Stimulated activated memory B cell treated with anti-CD40 and anti-IgM and Interleukin-4, amounts not matched to agents 10 μg/mL and 1 μg/mL and 100 μg/mL, for 72 hours (primary cell): ENCODE measurements at regions not wholly inside any gene's neighbourhood (a gene's known extent, or its start where the extent isn't known, plus 50 kb on each side); places are given as distances from the start of the nearest gene placed in this dataset.

Source experiments
- ATAC-seq: fragments of 150-1000 bp; cut with Tn5 transposase; 2 replicates; pipeline ENCODE4 v1.10.0; 2021
- H3K27ac Mint-ChIP-seq: one replicate; pipeline ENCODE4 v1.8.0; 2022; ENCODE audit warnings: mild to moderate bottlenecking, mixed read lengths
- H3K27me3 Mint-ChIP-seq: one replicate; pipeline ENCODE4 v1.8.0; 2022; ENCODE audit warnings: mixed read lengths
- H3K36me3 Mint-ChIP-seq: one replicate; pipeline ENCODE4 v1.8.0; 2022; ENCODE audit warnings: mixed read lengths
- H3K4me1 Mint-ChIP-seq: one replicate; pipeline ENCODE4 v1.8.0; 2022; ENCODE audit warnings: mixed read lengths
- H3K4me3 Mint-ChIP-seq: one replicate; pipeline ENCODE4 v1.8.0; 2022; ENCODE audit warnings: mild to moderate bottlenecking, moderate library complexity, mixed read lengths
- H3K9me3 Mint-ChIP-seq: one replicate; pipeline ENCODE4 v1.8.0; 2022; ENCODE audit warnings: mixed read lengths

- H3K27ac Mint-ChIP-seq, result no peak overlapping the region
- H3K27me3 Mint-ChIP-seq, result no peaks in the 10 kb centered on the region
- ATAC-seq, result no peak
- no peaks in the 10 kb centered on the region for H3K4me1 Mint-ChIP-seq
- no peaks in the 10 kb centered on the region for H3K36me3 Mint-ChIP-seq
- no peak overlapping the region for H3K4me3 Mint-ChIP-seq
- H3K9me3 Mint-ChIP-seq, result peaks cover 4% of the 10 kb centered on the region
Observed at GRCh38 chr5:3025392-3025791, 273.9 kb upstream of the IRX2 start.

DNA sequence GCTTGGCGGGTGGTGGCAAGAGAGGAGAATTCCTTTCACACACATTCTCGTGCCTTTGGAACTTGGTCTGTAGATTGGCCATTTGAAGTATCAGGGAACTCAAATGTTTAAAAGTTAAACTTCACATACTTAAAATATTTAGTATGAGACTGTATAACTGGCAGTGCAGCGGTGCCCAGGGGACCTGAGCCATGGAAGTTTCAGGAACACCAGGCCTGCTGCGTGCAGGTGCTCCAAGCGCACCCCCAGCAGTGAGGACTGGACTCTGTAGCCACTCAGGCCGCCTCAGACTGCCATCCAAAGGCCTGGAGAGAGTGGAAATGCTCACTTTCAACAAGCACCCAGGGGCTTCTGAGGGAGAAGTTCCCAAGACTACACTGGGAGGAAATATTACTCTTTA is 273.5 kb upstream of the IRX2 start:
- H3K4me3 Mint-ChIP-seq, result no peak overlapping the region
- H3K4me1 Mint-ChIP-seq, result no peaks in the 10 kb centered on the region

DNA sequence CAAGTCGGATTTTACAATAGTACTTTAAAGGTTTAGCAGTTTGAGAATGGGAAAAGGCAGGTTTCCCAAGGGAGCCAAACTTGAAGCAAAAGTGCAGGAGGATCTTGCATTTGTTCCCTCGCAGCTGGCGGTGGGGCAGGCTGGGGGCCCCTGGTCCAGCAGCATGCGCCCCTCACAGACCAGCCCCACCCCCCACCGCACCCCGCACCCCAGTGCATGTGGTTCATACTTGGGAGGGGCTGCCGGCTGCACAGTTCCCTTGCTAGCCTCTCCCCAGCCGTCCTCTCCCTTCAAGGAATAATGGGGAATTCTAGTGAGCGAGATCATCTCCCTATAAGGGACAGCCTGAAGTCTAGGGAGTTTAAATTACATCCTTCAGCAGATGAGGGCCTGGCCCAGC is 273.1 kb upstream of the IRX2 start:
- ATAC-seq, result no peak
- H3K27ac Mint-ChIP-seq, result no peak overlapping the region
- peaks cover 4% of the 10 kb centered on the region for H3K9me3 Mint-ChIP-seq

More for the DNA sequence above, 273.5 kb upstream of the IRX2 start:
- Mint-ChIP-seq H3K27me3 (no peaks in the 10 kb centered on the region), H3K27ac (no peak overlapping the region), H3K9me3 (peaks cover 4% of the 10 kb centered on the region), H3K36me3 (no peaks in the 10 kb centered on the region)
- ATAC-seq, result no peak

GRCh38 chr5:3024126-3024525 is 272.6 kb upstream of the IRX2 start:
- H3K36me3 Mint-ChIP-seq, result no peaks in the 10 kb centered on the region
- H3K27me3 Mint-ChIP-seq, result no peaks in the 10 kb centered on the region
- no peak overlapping the region for H3K27ac Mint-ChIP-seq
- H3K9me3 Mint-ChIP-seq, result peaks cover 4% of the 10 kb centered on the region
- H3K4me3 Mint-ChIP-seq, result no peak overlapping the region
- no peak for ATAC-seq
- no peaks in the 10 kb centered on the region for H3K4me1 Mint-ChIP-seq

More for the DNA sequence above, 273.1 kb upstream of the IRX2 start:
- Mint-ChIP-seq H3K4me3 (no peak overlapping the region), H3K36me3 (no peaks in the 10 kb centered on the region), H3K4me1 (no peaks in the 10 kb centered on the region), H3K27me3 (no peaks in the 10 kb centered on the region)

GRCh38 chr5:3023656-3024055 is 272.2 kb upstream of the IRX2 start:
- no peak overlapping the region for H3K4me3 Mint-ChIP-seq
- H3K27me3 Mint-ChIP-seq, result no peaks in the 10 kb centered on the region
- H3K9me3 Mint-ChIP-seq, result peaks cover 4% of the 10 kb centered on the region
- H3K27ac Mint-ChIP-seq, result no peak overlapping the region
- no peak for ATAC-seq
- no peaks in the 10 kb centered on the region for H3K4me1 Mint-ChIP-seq
- H3K36me3 Mint-ChIP-seq, result no peaks in the 10 kb centered on the region

- peaks cover 4% of the 10 kb centered on the region for H3K9me3 Mint-ChIP-seq
- H3K36me3 Mint-ChIP-seq, result no peaks in the 10 kb centered on the region
- ATAC-seq, result no peak
- H3K27ac Mint-ChIP-seq, result no peak overlapping the region
- no peak overlapping the region for H3K4me3 Mint-ChIP-seq
- no peaks in the 10 kb centered on the region for H3K4me1 Mint-ChIP-seq
- no peaks in the 10 kb centered on the region for H3K27me3 Mint-ChIP-seq
Observed at GRCh38 chr5:3022665-3023064, 271.2 kb upstream of the IRX2 start.

DNA sequence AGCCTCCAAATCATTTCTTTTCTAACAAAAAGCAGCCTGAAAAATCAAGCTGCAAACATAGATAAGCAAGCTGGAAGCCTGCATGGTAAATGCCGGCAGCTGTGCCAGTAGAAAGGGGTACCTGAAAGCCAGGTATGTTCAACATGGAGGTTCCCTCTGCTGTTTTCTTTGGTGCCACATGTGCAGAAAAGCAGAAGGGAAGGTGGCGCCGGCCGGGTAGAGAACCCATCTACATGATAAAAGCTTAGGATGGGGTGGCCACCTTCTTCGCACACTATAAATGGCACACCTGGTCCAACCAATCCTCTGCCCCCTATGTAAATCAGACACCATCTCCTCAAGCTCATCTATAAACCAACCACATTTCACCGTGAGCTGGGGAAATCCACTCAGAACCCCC is 268.9 kb upstream of the IRX2 start:
- Mint-ChIP-seq H3K4me1 (no peaks in the 10 kb centered on the region), H3K4me3 (no peak overlapping the region), H3K27ac (no peak overlapping the region), H3K9me3 (peaks cover 4% of the 10 kb centered on the region), H3K27me3 (no peaks in the 10 kb centered on the region), H3K36me3 (no peaks in the 10 kb centered on the region)
- no peak for ATAC-seq

DNA sequence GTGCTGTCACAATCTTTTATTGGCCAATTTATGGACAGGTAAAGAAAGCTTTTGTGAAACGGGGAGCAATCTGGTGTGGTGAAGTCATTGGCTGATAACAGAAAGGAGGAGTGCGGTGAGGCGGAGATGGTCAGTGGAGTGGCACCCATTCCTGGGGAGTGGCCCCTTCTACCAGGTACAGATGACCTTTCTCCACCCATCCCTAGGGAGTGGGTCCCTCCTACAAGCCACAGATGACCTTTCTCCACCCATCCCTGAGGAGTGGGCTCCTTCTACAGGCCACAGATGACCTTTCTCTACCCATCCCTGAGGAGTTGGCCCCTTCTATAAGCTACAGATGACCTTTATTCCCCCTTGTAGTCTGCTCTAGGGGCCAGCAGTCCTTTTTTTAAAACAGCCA is 267.6 kb upstream of the IRX2 start:
- no peaks in the 10 kb centered on the region for H3K4me1 Mint-ChIP-seq
- peaks cover 4% of the 10 kb centered on the region for H3K9me3 Mint-ChIP-seq
- no peaks in the 10 kb centered on the region for H3K36me3 Mint-ChIP-seq
- H3K27me3 Mint-ChIP-seq, result no peaks in the 10 kb centered on the region
- H3K4me3 Mint-ChIP-seq, result no peak overlapping the region
- no peak overlapping the region for H3K27ac Mint-ChIP-seq
- ATAC-seq, result peak; percentile 50

DNA sequence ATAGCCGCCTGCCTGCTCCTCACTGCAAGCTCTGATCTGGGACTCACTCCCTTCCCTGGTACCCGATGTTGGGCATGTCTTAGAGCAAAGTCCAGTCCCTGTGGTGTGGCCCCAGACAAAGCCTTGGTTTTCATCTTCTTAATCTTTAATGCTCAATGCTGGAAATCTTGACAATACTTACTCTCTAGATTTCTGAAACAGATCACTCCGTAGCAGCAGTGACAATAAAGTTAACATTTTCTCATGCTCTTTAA is 260.2 kb upstream of the IRX2 start:
- Mint-ChIP-seq H3K4me3 (no peak overlapping the region), H3K27ac (no peak overlapping the region), H3K27me3 (no peaks in the 10 kb centered on the region), H3K36me3 (no peaks in the 10 kb centered on the region), H3K9me3 (no peaks in the 10 kb centered on the region), H3K4me1 (no peaks in the 10 kb centered on the region)
- ATAC-seq, result no peak

- H3K4me3 Mint-ChIP-seq, result no peak overlapping the region
- no peak for ATAC-seq
- no peaks in the 10 kb centered on the region for H3K36me3 Mint-ChIP-seq
- no peaks in the 10 kb centered on the region for H3K4me1 Mint-ChIP-seq
- no peak overlapping the region for H3K27ac Mint-ChIP-seq
- H3K27me3 Mint-ChIP-seq, result no peaks in the 10 kb centered on the region
- H3K9me3 Mint-ChIP-seq, result no peaks in the 10 kb centered on the region
Observed at GRCh38 chr5:3010953-3011763, 259.7 kb upstream of the IRX2 start.

- H3K36me3 Mint-ChIP-seq, result no peaks in the 10 kb centered on the region
- no peak overlapping the region for H3K4me3 Mint-ChIP-seq
- H3K27ac Mint-ChIP-seq, result no peak overlapping the region
- no peak for ATAC-seq
- H3K27me3 Mint-ChIP-seq, result no peaks in the 10 kb centered on the region
- no peaks in the 10 kb centered on the region for H3K4me1 Mint-ChIP-seq
- no peaks in the 10 kb centered on the region for H3K9me3 Mint-ChIP-seq
Observed at GRCh38 chr5:3010301-3010952, 258.9 kb upstream of the IRX2 start.

DNA sequence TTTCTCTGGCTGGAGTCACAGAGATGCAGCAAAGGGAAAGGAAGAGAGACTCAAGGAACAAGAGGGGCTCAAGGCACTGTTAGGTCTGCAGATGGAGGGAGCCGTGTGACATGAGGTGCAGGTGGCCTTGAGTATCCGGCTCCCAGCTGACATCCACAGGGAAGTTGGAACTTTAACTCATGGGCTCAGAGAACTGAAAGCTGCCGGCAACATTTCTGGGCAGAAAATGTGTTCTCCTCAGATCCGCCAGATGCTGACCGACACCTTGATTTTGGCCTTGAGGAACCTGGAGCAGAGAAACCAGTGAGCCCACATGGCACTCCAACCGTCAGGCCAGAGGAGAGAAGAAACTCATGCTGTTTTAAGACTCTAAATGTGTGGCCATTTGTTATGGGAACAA is 258.1 kb upstream of the IRX2 start:
- no peak for ATAC-seq
- H3K4me1 Mint-ChIP-seq, result no peaks in the 10 kb centered on the region
- no peaks in the 10 kb centered on the region for H3K36me3 Mint-ChIP-seq
- H3K27me3 Mint-ChIP-seq, result no peaks in the 10 kb centered on the region
- H3K27ac Mint-ChIP-seq, result no peak overlapping the region
- H3K4me3 Mint-ChIP-seq, result no peak overlapping the region
- H3K9me3 Mint-ChIP-seq, result no peaks in the 10 kb centered on the region

DNA sequence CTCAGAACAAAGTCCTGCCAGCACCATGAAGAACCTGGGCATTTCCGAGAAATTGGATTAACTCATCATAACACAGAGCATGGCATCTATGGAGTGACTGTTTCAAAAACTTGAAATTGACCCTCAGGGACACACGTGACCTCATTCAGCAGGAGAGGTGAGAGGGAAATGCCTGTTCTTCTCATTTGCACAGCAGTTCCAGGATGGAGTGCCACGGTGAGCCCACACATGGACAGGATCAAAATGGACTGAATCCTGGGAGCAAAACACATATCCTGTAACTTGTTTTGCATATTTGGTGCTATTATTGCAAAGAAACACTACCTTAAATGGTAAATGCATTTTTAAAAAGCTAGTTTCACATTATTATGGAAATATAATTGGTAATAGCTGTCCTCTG is 256.1 kb upstream of the IRX2 start:
- no peaks in the 10 kb centered on the region for H3K27me3 Mint-ChIP-seq
- no peaks in the 10 kb centered on the region for H3K36me3 Mint-ChIP-seq
- ATAC-seq, result no peak
- H3K4me3 Mint-ChIP-seq, result no peak overlapping the region
- no peaks in the 10 kb centered on the region for H3K9me3 Mint-ChIP-seq
- no peak overlapping the region for H3K27ac Mint-ChIP-seq
- no peaks in the 10 kb centered on the region for H3K4me1 Mint-ChIP-seq

DNA sequence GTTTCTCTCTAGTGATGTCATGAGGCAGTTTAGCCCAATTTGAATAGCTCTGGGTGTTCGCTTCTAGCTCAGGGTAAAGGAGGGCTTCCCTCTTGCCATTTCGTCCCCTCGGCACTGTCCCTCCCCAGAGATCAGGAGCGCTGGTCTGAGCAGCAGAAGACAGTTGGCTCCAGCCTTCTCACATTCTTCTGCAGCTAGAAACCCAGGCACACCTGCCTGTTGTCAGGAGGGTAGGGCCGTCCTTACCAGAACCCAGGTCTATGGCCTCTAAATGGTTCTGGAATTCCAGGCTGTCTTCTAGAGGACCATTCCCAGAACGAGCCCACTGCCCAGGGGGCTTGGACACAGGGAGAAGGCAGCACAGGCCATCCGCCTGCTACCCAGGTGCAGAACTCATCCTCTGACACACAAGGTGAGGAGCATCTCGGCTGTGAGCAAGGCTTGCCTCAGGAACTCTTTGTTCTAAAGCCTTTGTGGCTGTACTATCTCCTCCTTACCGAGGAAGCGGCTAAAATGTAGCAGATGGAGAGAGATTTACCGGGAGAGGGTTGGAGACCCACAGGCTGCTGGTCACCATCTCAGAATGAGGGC is 255.6 kb upstream of the IRX2 start:
- Mint-ChIP-seq H3K27ac (no peak overlapping the region), H3K27me3 (no peaks in the 10 kb centered on the region), H3K36me3 (no peaks in the 10 kb centered on the region), H3K9me3 (no peaks in the 10 kb centered on the region), H3K4me3 (no peak overlapping the region), H3K4me1 (no peaks in the 10 kb centered on the region)
- ATAC-seq, result no peak

- no peaks in the 10 kb centered on the region for H3K27me3 Mint-ChIP-seq
- H3K27ac Mint-ChIP-seq, result no peak overlapping the region
- H3K36me3 Mint-ChIP-seq, result no peaks in the 10 kb centered on the region
- H3K4me1 Mint-ChIP-seq, result no peaks in the 10 kb centered on the region
- no peak overlapping the region for H3K4me3 Mint-ChIP-seq
- H3K9me3 Mint-ChIP-seq, result no peaks in the 10 kb centered on the region
- ATAC-seq, result no peak
Observed at GRCh38 chr5:3006526-3006925, 255.0 kb upstream of the IRX2 start.

GRCh38 chr5:3004361-3005080 is 253.0 kb upstream of the IRX2 start:
- no peaks in the 10 kb centered on the region for H3K4me1 Mint-ChIP-seq
- no peak for ATAC-seq
- no peak overlapping the region for H3K27ac Mint-ChIP-seq
- no peaks in the 10 kb centered on the region for H3K36me3 Mint-ChIP-seq
- no peaks in the 10 kb centered on the region for H3K9me3 Mint-ChIP-seq
- no peak overlapping the region for H3K4me3 Mint-ChIP-seq
- H3K27me3 Mint-ChIP-seq, result no peaks in the 10 kb centered on the region
